Keratinocyte (primary cell): ENCODE measurements at regions not wholly inside any gene's neighbourhood (a gene's known extent, or its start where the extent isn't known, plus 50 kb on each side); places are given as distances from the start of the nearest gene placed in this dataset.

ENCODE experiments used
- CTCF ChIP-seq, 3 experiments: IDR thresholded peaks in 1 of 3; conservative IDR thresholded peaks in 1 of 3; optimal IDR thresholded peaks in 1 of 3; 2 replicates in 2 of 3; 3 replicates in 1 of 3; pipeline versions ENCODE3 to v1.5.1; 2011; ENCODE audit warnings: low read length in 3 of 3, mild to moderate bottlenecking in 3 of 3, moderate library complexity in 2 of 3, control low read depth in 1 of 3, inconsistent platforms in 1 of 3; ENCODE audit not compliant: insufficient read depth in 2 of 3; ENCODE audit errors: extremely low read depth in 1 of 3
- EZH2 ChIP-seq: IDR thresholded peaks from one replicate; pipeline ENCODE4 v1.6.1; 2012; ENCODE audit warnings: inconsistent platforms, mild to moderate bottlenecking, low read length, moderate library complexity

GRCh38 chr3:134427400-134428111 is 53.3 kb upstream of the AMOTL2 start:
- TF ChIP-seq CTCF (optimal IDR thresholded peaks at IDR 0.05 in 1 of 3, IDR thresholded peaks at IDR 0.05 in 1 of 3, conservative IDR thresholded peaks at IDR 0.05 in 1 of 3; ENCODE audit: extremely low read depth in 1 of 3, insufficient read depth in 2 of 3, low read length in 3 of 3) (peak in 1 of 3 experiments; percentile 28), EZH2 (no peak)
